ENCODE measurements at regions not wholly inside any gene's neighbourhood (a gene's known extent, or its start where the extent isn't known, plus 50 kb on each side); places are given as distances from the start of the nearest gene placed in this dataset.

- H3K9me3 ChIP-seq (ENCODE audit: control insufficient read depth, insufficient read depth, low read length) = no peaks in the 10 kb centered on the region
- no peaks in the 10 kb centered on the region for H3K27me3 ChIP-seq (ENCODE audit: control insufficient read depth, insufficient read depth, low read length)
- POLR2A ChIA-PET = interaction anchor here (1.5 kb wide), 1 partner anchor 40 kb away, joined by 8 read pairs; no protein-coding TSS in a partner anchor
- H3K4me3 ChIP-seq (ENCODE audit: low read depth, low read length) = no peak overlapping the region
- peak; percentile 77 for DNase-seq (ENCODE audit: low read depth, low spot score)
- H3K27ac ChIP-seq (ENCODE audit: low read depth, low read length) = peak overlapping the region; percentile 63
- no peak for TF ChIP-seq CTCF (IDR thresholded peaks at IDR 0.05; ENCODE audit: low read depth, low read length)
- CTCF ChIA-PET = interaction anchor here (1.0 kb wide), 1 partner anchor 305 kb away, joined by 4 read pairs; no protein-coding TSS in a partner anchor
Observed at GRCh38 chr3:110774496-110775265, 296.9 kb upstream of the NECTIN3 start.

DNA sequence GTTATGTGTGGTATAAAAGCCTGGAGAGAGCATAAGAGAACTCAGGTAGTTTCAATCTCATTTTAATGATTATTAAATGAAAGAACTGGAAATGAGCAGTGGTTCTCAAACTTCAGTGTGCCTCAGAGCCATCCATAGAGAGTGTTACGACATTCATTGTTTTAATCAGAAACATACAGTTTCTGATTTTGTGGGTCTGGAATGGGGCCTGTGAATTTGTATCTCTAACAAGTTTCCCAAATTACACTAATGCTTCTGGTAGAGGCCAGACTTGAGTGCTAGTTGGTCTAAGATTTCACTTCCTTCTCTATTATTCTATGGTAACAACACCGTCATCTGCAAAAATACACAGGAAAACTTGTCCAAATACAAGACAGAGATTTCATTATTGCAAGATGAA lies 292.0 kb upstream of the NECTIN3 start:
- POLR2A ChIA-PET = no interaction called here
- Histone ChIP-seq H3K9me3 (ENCODE audit: control insufficient read depth, insufficient read depth, low read length) (no peaks in the 10 kb centered on the region), H3K27ac (ENCODE audit: low read depth, low read length) (no peak overlapping the region), H3K4me3 (ENCODE audit: low read depth, low read length) (no peak overlapping the region), H3K27me3 (ENCODE audit: control insufficient read depth, insufficient read depth, low read length) (no peaks in the 10 kb centered on the region)
- no peak for DNase-seq (ENCODE audit: low read depth, low spot score)
- CTCF ChIA-PET = no interaction called here
- TF ChIP-seq CTCF (IDR thresholded peaks at IDR 0.05; ENCODE audit: low read depth, low read length) = no peak

GRCh38 chr3:110783541-110783940 lies 288.1 kb upstream of the NECTIN3 start:
- Histone ChIP-seq H3K9me3 (ENCODE audit: control insufficient read depth, insufficient read depth, low read length) (no peaks in the 10 kb centered on the region), H3K27me3 (ENCODE audit: control insufficient read depth, insufficient read depth, low read length) (no peaks in the 10 kb centered on the region), H3K4me3 (ENCODE audit: low read depth, low read length) (no peak overlapping the region), H3K27ac (ENCODE audit: low read depth, low read length) (no peak overlapping the region)
- CTCF ChIA-PET = no interaction called here
- DNase-seq (ENCODE audit: low read depth, low spot score) = no peak
- TF ChIP-seq CTCF (IDR thresholded peaks at IDR 0.05; ENCODE audit: low read depth, low read length) = no peak
- POLR2A ChIA-PET = no interaction called here

- Histone ChIP-seq H3K4me3 (ENCODE audit: low read depth, low read length) (no peak overlapping the region), H3K9me3 (ENCODE audit: control insufficient read depth, insufficient read depth, low read length) (no peaks in the 10 kb centered on the region), H3K27me3 (ENCODE audit: control insufficient read depth, insufficient read depth, low read length) (no peaks in the 10 kb centered on the region), H3K27ac (ENCODE audit: low read depth, low read length) (no peak overlapping the region)
- no peak for DNase-seq (ENCODE audit: low read depth, low spot score)
- ChIA-PET POLR2A (no interaction called here), CTCF (interaction anchor here (0.6 kb wide), 1 partner anchor 9 kb away, joined by 3 read pairs; no protein-coding TSS in a partner anchor)
- TF ChIP-seq CTCF (IDR thresholded peaks at IDR 0.05; ENCODE audit: low read depth, low read length) = no peak
Observed at GRCh38 chr3:110788794-110789193, 282.8 kb upstream of the NECTIN3 start.

DNA sequence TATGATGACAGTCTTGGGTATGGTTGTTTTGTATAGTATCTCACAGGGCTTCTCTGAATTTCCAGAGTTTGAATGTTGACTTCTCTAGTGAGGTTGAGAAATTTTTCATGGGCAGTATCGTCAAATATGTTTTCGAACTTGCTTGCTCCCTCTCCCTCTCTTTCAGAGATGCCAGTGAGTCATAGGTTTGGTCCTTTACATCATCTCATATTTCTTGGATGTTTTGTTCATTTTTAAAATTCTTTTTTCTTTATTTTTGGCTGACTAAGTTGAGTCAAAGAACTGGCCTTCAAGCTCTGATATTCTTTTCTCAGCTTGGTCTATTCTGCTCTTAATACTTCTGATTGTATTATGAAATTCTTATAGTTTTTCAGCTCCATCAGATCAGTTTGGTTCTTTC lies 282.3 kb upstream of the NECTIN3 start:
- TF ChIP-seq CTCF (IDR thresholded peaks at IDR 0.05; ENCODE audit: low read depth, low read length) = no peak
- no peaks in the 10 kb centered on the region for H3K9me3 ChIP-seq (ENCODE audit: control insufficient read depth, insufficient read depth, low read length)
- no peak overlapping the region for H3K4me3 ChIP-seq (ENCODE audit: low read depth, low read length)
- H3K27me3 ChIP-seq (ENCODE audit: control insufficient read depth, insufficient read depth, low read length) = no peaks in the 10 kb centered on the region
- DNase-seq (ENCODE audit: low read depth, low spot score) = peak; percentile 20
- ChIA-PET CTCF (no interaction called here), POLR2A (no interaction called here)
- H3K27ac ChIP-seq (ENCODE audit: low read depth, low read length) = no peak overlapping the region

Data from AG04450 (cell line).